HG03521 (cell line): ENCODE measurements at regions not wholly inside any gene's neighbourhood (a gene's known extent, or its start where the extent isn't known, plus 50 kb on each side); places are given as distances from the start of the nearest gene placed in this dataset.
A peak's percentile ranks its signal among the peaks of the same experiment; 100 is the strongest.
"Not testable (repeated sequence)": the region's sequence is repeated elsewhere in the genome, so short reads cannot be mapped to it uniquely, and the experiment has no call there.

Experiments
- ATAC-seq: cut with Tn5 transposase; IDR thresholded peaks from one replicate; pipeline ENCODE4 v1.9.1; 2021; ENCODE audit warnings: mild to moderate bottlenecking, moderate library complexity; ENCODE audit not compliant: unreplicated experiment

DNA sequence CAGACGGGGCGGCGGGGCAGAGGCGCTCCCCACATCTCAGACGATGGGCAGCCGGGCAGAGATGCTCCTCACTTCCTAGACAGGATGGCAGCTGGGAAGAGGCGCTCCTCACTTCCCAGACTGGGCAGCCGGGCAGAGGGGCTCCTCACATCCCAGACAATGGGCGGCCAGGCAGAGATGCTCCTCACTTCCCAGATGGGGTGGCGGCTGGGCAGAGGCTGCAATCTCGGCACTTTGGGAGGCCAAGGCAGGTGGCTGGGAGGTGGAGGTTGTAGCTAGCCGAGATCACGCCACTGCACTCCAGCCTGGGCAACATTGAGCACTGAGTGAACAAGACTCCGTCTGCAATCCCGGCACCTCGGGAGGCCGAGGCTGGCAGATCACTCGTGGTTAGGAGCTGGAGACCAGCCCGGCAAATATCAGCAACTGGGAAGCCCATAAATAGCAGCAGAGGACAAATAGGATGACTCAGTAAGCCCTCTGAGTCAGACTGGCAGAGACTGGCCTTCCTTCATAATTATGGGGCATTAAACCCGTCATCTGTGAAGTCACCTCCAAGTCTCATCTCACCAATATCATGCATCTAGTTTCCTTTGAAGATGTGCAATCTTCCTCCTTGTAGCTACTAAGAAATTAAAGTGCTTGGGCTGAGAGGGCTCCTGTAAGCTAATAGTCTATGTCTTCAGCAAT, 337.3 kb downstream of the GOLGA6L6 start:
- not testable (repeated sequence) for ATAC-seq

DNA sequence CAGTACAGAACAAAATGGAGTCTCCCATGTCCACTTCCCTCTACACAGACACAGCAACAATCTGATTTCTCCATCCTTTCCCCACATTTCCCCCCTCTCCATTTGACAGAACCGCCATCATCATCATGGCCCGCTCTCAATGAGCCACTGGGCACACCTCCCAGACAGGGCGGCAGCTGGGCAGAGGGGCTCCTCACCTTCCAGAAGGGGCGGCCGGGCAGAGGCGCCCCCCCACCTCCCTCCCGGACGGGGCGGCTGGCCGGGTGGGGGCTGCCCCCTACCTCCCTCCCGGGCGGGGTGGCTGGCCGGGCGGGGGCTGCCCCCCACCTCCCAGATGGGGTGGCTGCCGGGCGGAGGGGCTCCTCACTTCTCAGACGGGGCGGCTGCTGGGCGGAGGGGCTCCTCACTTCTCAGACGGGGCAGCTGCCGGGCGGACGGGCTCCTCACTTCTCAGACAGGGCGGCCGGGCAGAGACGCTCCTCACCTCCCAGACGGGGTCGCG, 337.9 kb downstream of the GOLGA6L6 start:
- ATAC-seq, result not testable (repeated sequence)

DNA sequence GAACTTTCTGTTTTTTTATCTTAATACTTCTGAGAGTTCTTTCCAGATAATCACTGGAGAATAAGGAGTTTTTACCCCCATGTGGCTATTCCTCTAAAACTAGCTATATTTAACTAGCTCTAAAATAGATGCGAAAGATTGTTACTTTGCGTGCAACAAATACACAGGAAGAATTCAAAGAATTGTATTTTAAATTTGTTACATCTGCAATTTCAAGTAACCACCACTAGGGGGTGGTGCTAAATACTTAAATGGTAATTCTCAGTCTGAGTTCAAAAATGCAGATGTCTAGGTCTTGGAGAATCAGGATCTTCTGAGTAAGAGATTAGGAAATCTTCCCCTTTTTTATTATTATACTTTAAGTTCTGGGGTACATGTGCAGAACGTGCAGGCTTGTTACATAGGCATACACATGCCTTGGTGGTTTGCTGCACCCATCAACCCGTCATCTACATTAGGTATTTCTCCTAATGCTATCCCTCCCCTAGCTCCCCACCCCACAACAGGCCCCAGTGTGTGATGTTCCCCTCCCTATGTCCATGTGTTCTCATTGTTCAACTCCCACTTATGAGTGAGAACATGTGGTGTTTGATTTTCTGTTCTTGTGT, 346.9 kb downstream of the GOLGA6L6 start:
- not testable (repeated sequence) for ATAC-seq

DNA sequence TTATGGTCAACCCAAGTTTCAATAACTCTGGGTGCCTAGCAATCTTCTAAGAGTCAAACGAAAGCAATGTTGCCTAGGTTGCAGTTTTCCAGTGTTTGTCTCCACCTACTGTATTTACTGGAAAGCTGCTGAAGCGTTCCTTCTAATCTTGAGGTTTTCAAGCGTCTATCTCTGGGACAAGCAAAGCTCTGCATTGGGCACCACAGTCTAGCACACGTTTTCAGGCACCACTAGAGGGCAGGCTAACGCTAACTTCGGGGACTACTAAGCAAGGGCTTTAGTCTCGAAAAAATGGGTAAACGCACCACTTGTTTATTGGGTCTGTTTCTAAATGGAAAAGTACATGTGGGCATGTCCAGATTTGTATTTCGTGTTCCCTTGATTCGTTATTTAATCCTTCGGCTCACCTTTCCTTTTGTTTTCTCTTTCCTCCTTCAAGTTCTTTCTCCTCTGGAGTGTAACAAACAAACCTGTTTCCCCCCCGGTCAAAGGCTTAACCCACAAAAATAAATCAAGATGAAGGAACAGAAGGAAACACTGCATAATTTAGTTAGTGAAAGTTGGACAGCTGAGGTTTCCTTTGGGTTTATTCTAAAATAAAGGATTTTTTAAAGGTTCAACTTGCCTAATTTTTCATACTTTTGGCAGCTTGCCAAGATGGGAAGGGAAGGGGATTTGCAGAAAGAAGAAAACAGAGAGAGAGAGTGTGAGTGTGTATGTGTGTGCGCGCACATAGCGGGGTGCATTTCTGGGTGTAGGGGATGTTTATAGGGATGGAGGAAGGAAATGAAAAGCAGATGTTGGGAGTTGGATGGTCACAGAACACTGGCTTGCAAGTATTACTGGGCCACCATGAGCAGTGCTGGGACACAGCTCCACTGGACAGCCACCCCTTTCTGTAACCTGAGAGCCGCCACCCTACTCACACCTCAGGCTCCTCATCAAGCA, 348.3 kb downstream of the GOLGA6L6 start:
- peak; percentile 70 for ATAC-seq

DNA sequence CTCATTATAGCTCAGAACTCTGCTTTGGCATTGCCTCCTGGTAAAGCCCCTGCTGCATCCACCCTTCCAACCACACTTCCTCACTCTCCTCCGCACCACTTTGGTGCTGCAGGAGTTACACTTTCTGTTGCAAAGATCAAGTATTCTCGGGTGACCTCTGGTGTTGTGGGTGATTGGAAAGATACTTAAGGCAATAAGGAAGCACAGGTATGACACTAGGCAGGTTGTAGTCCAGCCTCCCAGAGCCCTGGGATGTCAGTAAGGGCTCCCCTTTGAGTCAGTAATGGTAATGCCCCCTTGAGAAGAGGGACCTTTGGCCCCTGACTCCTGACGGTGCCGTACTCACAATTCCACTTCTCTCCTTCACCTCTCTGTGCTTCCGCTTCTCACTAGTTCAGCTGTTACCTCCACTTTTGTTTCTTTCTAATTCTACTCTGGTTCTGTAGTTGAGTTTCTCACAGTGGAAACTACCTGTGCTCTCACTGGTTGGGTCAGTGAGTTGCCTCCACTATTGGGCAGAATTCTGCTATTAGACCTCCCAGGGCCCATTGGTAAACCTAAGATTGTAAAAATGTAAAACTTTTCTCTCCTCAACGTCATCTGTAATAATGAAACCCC, 350.0 kb downstream of the GOLGA6L6 start:
- ATAC-seq, result not testable (repeated sequence)

DNA sequence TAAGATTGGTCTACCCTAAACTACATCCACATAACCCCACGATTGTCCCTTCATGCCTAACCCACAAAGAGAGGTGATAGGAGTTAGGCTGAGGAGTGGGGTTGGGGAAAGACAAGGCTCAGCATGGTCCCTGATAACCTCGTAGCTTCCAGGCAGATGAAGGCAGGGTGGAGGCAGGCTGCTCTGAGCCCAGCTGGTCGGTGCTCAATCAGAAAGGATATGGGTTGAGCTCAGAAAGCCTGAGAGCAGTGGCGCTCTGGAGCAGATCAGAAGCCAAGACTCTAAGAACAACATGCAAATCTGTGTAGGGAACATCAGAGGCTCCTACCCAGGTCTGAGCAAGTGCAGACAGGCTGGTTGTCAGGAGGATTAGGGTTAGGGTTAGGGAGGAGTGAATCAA, 353.0 kb downstream of the GOLGA6L6 start:
- ATAC-seq, result not testable (repeated sequence)

DNA sequence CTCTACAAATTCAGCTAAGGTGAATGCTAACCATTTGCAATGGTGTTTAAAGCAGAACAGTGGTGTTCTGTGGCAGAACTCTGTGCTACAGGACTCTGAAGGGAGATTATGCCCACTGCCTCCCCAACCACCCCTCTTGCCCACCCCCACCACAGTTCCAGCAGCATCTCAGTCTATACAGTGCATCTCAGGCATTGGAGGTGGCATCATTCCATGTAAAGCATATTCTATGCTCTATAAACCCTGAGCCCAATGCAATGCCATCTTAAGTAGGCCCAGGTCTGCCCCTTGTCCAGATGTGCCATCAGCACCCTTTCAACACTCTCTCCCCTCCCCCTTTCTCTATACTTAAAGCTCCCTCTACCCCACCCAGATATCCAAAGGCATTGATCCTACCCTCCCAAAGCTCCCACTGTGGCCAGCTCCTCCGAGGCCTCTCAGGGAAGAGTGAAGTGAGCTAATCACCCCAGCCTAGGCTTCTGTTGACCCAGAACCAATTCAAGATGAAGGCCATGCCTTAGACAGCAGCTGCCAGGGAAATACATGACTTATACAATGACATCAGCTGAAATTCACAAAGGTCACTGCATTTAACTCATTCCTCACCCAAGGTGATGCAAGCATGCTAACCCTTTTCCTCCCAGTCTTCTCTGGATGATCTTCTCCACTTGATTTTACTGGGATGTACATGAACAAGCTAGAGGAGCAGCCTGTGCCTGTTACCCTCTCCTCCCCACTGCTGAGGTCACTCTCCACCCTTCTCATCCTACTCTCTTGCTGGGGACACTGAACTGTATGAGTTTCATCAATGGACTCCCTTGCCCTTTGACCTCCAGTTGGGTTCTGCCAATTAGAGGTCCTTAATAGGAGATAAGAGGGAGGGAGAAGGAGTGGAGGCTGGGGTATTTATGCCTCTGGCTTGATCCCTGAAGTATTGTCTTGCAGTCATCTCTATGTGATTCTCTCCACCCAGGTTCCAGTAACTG, 353.9 kb downstream of the GOLGA6L6 start:
- not testable (repeated sequence) for ATAC-seq

DNA sequence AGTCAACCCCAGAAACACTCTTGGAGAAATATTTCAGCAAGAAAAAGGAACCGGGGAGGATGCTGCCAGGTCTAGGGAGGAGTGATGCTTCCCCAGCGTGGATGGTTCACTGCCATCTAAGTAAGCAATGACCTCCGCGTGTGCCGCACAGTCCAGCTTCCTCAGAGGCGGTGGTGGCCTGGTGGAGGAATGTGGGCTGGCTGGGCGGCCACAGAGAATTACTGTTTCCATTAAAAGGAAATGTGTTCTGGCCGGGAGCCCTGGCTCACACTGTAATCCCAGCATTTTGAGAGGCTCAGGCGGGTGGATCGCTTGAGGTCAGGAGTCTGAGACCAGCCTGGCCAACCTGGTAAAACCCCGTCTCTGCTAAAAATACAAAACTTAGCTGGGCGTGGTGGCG, 356.7 kb downstream of the GOLGA6L6 start:
- not testable (repeated sequence) for ATAC-seq

DNA sequence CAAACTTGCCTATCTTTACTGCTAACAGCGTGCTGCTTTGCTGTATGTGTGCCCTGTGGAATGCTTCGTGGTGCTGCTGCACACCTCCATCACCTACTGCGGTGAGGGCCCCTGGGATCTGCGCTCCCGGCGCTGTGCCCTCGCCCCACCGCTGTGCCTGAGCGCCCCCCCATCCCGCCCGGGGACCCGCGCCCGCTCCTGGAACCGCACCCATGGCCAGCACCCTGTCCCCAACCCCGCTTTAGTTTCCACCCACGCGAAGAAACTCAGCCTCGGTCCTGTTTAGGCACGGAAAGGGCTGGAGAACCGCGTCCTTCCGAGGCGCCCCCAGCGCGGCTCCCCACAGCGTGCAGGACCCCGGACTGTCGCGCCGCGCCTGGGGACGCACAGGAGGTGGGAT, 373.4 kb downstream of the GOLGA6L6 start:
- not testable (repeated sequence) for ATAC-seq

DNA sequence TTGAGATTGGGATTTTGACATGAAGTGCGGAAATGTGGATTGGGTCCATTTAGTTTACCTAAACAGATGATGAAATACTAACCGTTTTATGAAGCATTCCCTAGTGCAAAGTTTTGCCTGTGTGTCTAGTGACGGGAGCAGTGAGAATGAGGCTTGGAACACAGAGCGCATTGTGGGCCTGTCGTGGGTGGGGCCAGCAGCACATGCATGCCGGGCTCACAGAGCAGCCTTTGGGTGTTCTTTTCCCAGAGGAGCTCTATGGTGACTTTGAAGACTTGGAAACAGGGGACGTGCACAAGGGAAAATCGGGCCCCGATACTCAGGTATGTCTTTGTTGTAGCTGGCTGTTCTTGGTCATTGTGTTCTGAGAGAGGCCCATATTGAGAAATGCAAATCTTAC, 388.1 kb downstream of the GOLGA6L6 start:
- not testable (repeated sequence) for ATAC-seq

DNA sequence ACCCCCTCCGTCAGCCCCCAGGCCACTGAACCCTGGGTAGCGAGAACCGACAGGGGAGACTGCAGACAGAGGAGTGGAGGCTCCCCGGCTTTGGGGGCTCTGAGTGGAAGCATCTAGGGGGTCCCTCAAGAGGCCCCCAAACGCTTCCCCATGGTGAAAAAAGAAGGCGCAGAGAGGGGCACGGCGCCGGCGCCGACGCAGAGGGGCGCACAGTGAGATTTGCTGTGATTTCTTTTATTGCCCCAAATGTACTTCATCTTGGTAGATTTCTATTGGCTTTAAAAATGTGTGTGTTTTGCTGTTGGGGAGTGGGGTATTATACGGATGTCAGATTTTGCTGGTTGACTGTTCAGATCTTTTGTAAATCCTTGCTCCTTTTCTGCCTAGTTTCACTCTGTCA, 392.9 kb downstream of the GOLGA6L6 start:
- ATAC-seq, result not testable (repeated sequence)

DNA sequence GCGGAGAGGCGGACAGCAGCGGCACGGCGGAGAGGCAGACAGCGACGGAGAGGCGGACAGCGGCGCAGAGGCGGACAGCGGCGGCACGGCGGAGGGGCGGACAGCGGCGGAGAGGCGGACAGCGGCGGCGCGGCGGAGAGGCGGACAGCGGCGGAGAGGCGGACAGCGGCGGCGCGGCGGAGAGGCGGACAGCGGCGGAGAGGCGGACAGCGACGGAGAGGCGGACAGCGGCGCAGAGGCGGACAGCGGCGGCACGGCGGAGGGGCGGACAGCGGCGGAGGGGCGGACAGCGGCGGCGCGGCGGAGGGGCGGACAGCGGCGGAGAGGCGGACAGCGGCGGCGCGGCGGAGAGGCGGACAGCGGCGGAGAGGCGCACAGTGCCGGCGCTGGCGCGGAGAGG, 393.6 kb downstream of the GOLGA6L6 start:
- ATAC-seq, result not testable (repeated sequence)

DNA sequence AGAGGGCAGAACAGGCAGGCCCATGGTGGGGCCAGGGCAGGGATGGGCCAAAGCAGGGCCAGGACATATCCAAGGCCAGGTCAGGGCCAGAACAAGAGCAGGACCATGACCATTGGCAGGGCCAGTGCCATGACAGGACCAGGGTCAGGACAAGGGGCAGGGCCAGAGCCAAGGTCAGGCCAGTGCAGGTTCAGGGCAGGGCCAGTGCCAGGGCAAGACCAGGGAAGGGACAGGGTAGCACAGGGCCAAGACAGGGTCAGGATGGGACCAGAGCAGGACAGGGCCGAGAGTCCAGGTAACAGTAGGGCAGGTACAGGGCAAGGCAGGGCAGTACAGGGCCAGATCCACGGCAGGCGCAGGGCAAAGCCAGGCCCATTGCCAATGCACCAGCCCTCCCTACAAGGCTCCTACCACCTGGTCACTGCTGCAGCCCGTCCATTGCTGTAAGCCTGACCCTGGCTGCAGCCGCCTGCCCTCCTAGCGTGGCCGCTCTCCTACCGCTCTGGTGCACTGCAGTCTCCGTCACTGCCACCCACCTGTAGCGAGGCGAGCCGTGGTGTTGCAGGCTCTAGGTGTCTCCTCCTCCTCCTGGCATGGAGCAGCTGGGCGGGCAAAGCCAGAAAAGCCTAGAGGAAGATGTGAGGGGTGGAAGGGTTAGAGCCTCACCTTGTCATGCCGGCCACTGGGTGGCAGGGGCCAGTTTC, 397.1 kb downstream of the GOLGA6L6 start:
- ATAC-seq, result not testable (repeated sequence)

DNA sequence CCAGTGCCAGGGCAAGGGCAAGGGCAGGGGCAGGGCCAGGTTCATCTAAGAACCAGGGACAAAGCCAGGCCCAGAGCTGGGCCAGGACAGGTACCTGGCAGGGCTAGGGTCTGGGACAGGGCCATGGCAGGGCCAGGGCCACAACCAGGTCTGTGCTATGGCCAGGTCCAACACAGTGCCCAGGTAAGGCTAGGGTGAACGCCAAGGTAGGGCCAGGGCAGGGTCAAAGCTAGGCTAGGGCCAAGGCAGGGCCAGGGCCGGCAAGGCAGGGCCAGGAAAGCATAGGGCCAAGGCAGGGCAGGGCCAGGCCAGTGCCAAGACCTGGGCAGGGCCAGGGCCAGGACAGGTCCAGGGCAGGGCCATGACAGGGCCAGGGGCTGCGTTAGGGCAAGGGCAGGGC, 398.7 kb downstream of the GOLGA6L6 start:
- ATAC-seq, result not testable (repeated sequence)

DNA sequence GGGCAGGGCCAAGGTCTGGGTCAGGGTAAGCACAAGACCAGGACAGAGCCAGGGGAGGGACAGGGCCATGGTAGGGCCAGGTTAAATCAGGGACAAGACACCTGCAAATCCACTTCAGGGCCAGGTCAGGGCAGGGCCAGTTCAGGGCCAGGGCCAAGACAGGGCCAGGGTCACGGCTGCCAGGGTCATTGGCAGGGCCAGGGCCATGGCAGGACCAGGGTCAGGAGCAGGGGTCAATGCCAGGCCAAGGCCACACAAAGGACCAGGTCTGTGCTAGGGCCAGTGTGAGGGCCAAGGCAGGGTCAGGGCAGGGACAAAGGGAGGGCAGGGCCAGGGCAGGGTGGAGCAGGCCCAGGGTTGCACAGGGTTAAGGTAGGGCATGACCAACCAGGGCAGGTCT, 399.2 kb downstream of the GOLGA6L6 start:
- ATAC-seq, result not testable (repeated sequence)

DNA sequence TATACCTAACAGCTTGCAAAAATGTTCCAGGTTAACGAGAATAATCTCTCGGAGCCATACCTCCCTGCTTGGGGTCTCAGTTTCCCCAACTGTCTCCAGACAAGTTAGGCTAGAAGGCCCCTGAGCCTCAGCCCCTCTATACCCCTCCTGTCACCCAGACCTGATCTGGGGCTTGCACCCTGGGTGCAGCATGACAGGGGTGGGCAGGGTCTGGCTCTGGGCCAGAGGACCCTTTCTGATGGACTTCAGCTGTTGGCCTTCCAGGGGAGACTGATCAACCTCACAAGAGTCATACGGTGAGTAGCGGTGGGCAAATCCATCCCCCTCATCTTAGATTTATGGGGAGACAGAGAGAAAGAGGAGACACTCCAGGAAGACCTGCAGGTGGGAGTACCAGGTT, 416.9 kb downstream of the GOLGA6L6 start:
- ATAC-seq, result not testable (repeated sequence)

DNA sequence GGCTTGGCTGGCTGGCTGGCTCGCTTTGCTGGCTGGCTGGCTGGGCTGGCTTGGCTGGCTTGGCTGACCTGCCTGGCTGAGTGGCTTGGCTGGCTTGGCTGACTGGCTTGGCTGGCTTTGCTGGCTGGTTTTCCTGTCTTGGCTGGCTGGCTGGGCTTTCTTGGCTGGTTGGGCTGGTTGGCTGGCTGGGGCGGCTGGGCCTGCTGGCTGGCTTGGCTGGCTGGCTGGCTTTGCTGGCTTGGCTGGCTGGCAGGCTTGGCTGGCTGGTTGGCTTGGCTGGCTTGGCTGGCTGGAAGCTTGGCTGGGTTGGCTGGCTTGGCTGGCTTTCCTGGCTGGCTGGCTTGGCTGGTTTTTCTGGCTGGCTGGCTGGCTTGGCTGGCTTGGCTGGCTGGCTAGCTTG, 435.6 kb downstream of the GOLGA6L6 start:
- ATAC-seq, result no peak

DNA sequence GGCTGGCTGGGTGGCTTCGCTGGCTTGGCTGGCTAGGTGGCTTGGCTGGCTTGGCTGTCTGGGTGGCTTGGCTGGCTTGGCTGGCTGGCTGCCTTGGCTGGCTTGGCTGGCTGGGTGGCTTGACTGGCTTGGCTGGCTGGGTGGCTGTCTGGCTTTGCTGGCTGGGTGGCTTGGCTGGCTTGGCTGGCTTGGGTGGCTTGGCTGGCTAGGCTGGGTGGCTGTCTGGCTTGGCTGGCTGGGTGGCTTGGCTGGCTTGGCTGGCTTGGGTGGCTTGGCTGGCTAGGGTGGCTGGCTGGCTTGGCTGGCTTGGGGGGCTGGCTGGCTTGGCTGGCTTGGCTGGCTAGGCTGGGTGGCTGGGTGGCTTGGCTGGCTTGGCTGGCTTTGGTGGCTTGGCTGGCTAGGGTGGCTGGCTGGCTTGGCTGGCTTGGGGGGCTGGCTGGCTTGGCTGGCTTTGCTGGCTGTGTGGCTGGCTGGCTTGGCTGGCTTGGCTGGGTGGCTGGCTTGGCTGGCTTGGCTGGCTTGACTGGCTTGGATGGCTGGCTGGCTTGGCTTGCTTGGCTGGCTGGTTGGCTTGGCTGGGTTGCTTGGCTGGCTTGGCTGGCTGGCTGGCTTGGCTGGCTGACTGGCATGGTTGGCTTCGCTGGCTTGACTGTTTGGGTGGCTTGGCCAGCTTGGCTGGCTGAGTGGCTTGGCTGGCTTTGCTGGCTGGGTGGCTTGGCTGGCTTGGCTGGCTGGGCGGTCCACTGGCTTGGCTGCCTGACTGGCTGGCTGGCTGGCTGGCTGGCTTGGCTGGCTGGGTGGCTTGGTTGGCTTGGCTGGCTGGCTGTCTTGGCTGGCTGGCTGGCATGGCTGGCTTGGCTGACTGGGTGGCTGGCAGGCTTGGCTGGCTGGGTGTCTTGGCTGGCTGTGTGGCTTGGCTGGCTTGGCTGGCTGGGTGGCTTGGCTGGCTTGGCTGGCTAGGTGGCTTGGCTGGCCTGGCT, 436.3 kb downstream of the GOLGA6L6 start:
- ATAC-seq, result not testable (repeated sequence)
